GM23248 (cell line): ENCODE measurements at regions not wholly inside any gene's neighbourhood (a gene's known extent, or its start where the extent isn't known, plus 50 kb on each side); places are given as distances from the start of the nearest gene placed in this dataset.

Source experiments
- EZH2 ChIP-seq: fragments of 200-600 bp; sonication (generic); IDR thresholded peaks from 2 replicates; pipeline ENCODE4 v1.6.1; 2018; ENCODE audit warnings: antibody characterized with exemption, mild to moderate bottlenecking; ENCODE audit not compliant: insufficient read depth, poor library complexity, severe bottlenecking
- EZH2phosphoT487 ChIP-seq: fragments of 200-600 bp; sonication (generic); IDR thresholded peaks from 2 replicates; pipeline ENCODE4 v1.6.1; 2018; ENCODE audit warnings: antibody characterized with exemption, moderate library complexity, mild to moderate bottlenecking, low read depth; ENCODE audit not compliant: insufficient read depth

- no peak for TF ChIP-seq EZH2
- TF ChIP-seq EZH2phosphoT487: no peak
Observed at GRCh38 chr19:28387507-28387906, 825.4 kb downstream of the UQCRFS1 start.
